Lung (tissue), 11 donors: ENCODE measurements at regions not wholly inside any gene's neighbourhood (a gene's known extent, or its start where the extent isn't known, plus 50 kb on each side); places are given as distances from the start of the nearest gene placed in this dataset.

Experiments
- ATAC-seq: fragments of 200-7000 bp; cut with Tn5 transposase; one replicate; pipeline ENCODE4 v1.9.1; 2020; ENCODE audit warnings: moderate number of reproducible peaks; ENCODE audit not compliant: insufficient read depth, low FRiP score
- DNase-seq, 3 donors: peaks; one replicate each; pipeline ENCODE4 v3.0.0-alpha.2; 2013 to 2017
- H3K27ac ChIP-seq, 2 donors: one replicate each; pipeline ENCODE4 v1.5.1; 2013; ENCODE audit warnings: mild to moderate bottlenecking in 2 of 2, moderate library complexity in 2 of 2, control low read depth in 1 of 2, inconsistent platforms in 1 of 2, low read depth in 1 of 2, low read length in 1 of 2
- H3K27me3 ChIP-seq, 3 donors: one replicate each; pipeline ENCODE4 v1.5.1; 2013; ENCODE audit warnings: low read length in 2 of 3; ENCODE audit not compliant: control insufficient read depth in 3 of 3, insufficient read depth in 3 of 3
- H3K36me3 ChIP-seq, 4 donors: one replicate each; pipeline ENCODE4 v1.5.1; 2013; ENCODE audit warnings: low read length in 4 of 4, mild to moderate bottlenecking in 1 of 4, moderate library complexity in 1 of 4; ENCODE audit not compliant: control insufficient read depth in 4 of 4, insufficient read depth in 4 of 4
- H3K4me1 ChIP-seq, 5 donors: one replicate each; pipeline ENCODE4 v1.5.1; 2013; ENCODE audit warnings: low read length in 5 of 5, mild to moderate bottlenecking in 2 of 5, moderate library complexity in 1 of 5; ENCODE audit not compliant: control insufficient read depth in 5 of 5, insufficient read depth in 5 of 5
- H3K4me3 ChIP-seq: one replicate; pipeline ENCODE4 v1.5.1; 2013; ENCODE audit warnings: mild to moderate bottlenecking, control low read depth, moderate library complexity
- H3K9ac ChIP-seq, 2 donors: one replicate each; pipeline ENCODE4 v1.5.1; 2013; ENCODE audit warnings: low read length in 2 of 2, control low read depth in 1 of 2; ENCODE audit not compliant: insufficient read depth in 1 of 2
- H3K9me3 ChIP-seq, 4 donors: one replicate each; pipeline ENCODE4 v1.5.1; 2013; ENCODE audit warnings: low read length in 3 of 4, mild to moderate bottlenecking in 1 of 4, moderate library complexity in 1 of 4; ENCODE audit not compliant: control insufficient read depth in 4 of 4, insufficient read depth in 3 of 4
- CTCF ChIP-seq: IDR thresholded peaks from 2 replicates; pipeline ENCODE4 v1.5.1; 2012; ENCODE audit warnings: mild to moderate bottlenecking; ENCODE audit errors: control extremely low read depth, extremely low read depth
- whole genome bisulfite sequencing, 2 donors: extraction: QIAGEN DNeasy Blood & Tissue Kit; methylation state at CpG; one replicate each; pipeline ENCODE4 v1.1.7; 2013; 5-methylcytosine and 5-hydroxymethylcytosine counted together
- donor health status: control.
- donor health status: control.
- donor health status: Bipolar disorder and iron deficiency.
- donor health status: healthy.
- donor health status: DM: yes; HTN: yes; CAD: no.

GRCh38 chr14:44108601-44109000 is 398.5 kb downstream of the FSCB start:
- Histone ChIP-seq H3K27ac (no peak overlapping the region), H3K27me3 (no peaks in the 10 kb centered on the region), H3K36me3 (no peaks in the 10 kb centered on the region), H3K9me3 (peaks cover 0 to 13% (median 3%) of the 10 kb centered on the region in 4 donors), H3K9ac (no peak overlapping the region), H3K4me1 (no peaks in the 10 kb centered on the region), H3K4me3 (no peak overlapping the region)
- no peak for TF ChIP-seq CTCF
- DNase-seq: no peak
- 88 to 89% methylated on average over 1 of the region's 1 CpG for WGBS, 2 donors
- no peak for ATAC-seq

- H3K27ac ChIP-seq: no peak overlapping the region
- no peak for TF ChIP-seq CTCF
- ATAC-seq (no peak), DNase-seq (no peak)
- H3K27me3 ChIP-seq: no peaks in the 10 kb centered on the region
- 83 to 86% methylated on average over 1 of the region's 1 CpG for WGBS, 2 donors
- no peak overlapping the region for H3K4me3 ChIP-seq
- H3K4me1 ChIP-seq: no peaks in the 10 kb centered on the region
- no peaks in the 10 kb centered on the region for H3K36me3 ChIP-seq
- H3K9ac ChIP-seq: no peak overlapping the region
- H3K9me3 ChIP-seq: peaks cover 0 to 13% (median 3%) of the 10 kb centered on the region in 4 donors
These were observed 399.9 kb downstream of the FSCB start for GRCh38 chr14:44107156-44107555.

- 81 to 85% methylated on average over 1 of the region's 1 CpG for WGBS, 2 donors
- no peak for ATAC-seq
These were observed 407.2 kb downstream of the FSCB start for GRCh38 chr14:44099743-44100488.

More at GRCh38 chr14:44099743-44100488, 407.2 kb downstream of the FSCB start:
- DNase-seq: no peak
- TF ChIP-seq CTCF: no peak
- Histone ChIP-seq H3K4me3 (no peak overlapping the region), H3K27me3 (no peaks in the 10 kb centered on the region), H3K4me1 (no peaks in the 10 kb centered on the region), H3K27ac (no peak overlapping the region), H3K9me3 (peaks cover 0 to 10% (median 0%) of the 10 kb centered on the region in 4 donors), H3K9ac (no peak overlapping the region), H3K36me3 (no peaks in the 10 kb centered on the region)
